IPS DF 4.7 (cell line): ENCODE measurements at regions not wholly inside any gene's neighbourhood (a gene's known extent, or its start where the extent isn't known, plus 50 kb on each side); places are given as distances from the start of the nearest gene placed in this dataset.
"Not testable (repeated sequence)": the region's sequence is repeated elsewhere in the genome, so short reads cannot be mapped to it uniquely, and the experiment has no call there.

Experiments used
- DNase-seq: peaks from one replicate; pipeline ENCODE4 v3.0.0-alpha.2; 2013; ENCODE audit warnings: low spot score; ENCODE audit errors: extremely low read depth

GRCh38 chr6:132058975-132059374 is 107.8 kb upstream of the CCN2 start:
- no peak for DNase-seq

GRCh38 chr6:132054525-132054924 is 103.4 kb upstream of the CCN2 start:
- no peak for DNase-seq

- DNase-seq, result no peak
Observed at GRCh38 chr6:132053511-132053910, 102.3 kb upstream of the CCN2 start.

- no peak for DNase-seq
Observed at GRCh38 chr6:132052096-132052495, 100.9 kb upstream of the CCN2 start.

DNA sequence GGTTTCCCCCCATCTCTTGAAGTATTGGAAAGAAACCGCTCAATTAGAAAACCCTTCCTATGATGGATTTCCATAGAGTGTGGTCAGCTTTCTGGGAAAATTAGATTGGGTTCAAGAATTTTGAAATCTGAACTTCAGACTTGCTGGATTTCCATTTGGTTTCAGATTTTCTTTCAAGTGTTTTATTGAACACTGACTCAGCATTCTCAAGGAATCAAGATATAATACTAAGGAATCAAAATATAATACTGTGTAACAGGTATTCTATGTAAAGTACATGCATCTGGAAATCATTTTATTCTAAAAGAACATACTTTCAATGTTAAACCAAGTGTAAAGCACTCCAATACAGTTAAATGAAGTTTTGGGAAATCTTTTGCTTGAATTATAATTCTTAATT is 94.7 kb upstream of the CCN2 start:
- DNase-seq, result no peak

DNA sequence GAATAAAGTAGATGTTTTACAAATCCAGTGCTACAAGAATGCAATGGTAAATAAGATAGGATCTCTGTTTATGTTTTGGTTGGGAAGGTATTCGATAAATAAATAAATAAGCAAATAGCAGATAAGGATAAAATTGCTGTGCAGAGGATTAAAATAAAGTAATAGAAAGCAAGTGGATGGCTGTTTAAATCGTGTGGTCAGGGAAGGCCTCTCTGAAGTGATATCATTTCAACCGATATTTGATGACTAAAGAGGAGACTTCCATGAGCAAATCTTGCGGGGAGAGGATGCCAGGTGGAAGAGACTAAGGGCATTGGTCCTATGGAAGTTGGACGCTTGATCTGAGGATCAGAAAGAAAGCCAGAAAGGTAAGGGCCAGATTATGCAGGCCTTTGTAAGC is 92.0 kb upstream of the CCN2 start:
- no peak for DNase-seq

DNA sequence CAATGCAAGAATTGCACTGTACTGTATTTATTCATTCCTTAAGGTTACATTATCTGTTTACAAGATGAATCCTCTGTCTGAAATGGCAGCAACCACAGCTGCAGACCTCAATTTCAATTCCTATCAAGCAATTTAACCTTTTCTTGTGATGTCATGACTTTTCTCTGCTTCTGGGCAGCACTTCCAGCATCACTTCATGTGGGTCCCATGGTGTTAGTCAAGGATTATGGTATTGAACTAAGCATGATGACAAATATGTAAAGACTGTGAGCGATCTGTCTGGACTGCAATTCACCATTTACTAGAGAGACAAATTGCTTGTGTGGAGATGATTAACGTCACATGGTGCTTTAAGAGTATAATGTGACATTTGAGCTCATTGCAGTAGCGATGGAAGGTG is 90.5 kb upstream of the CCN2 start:
- DNase-seq, result no peak

GRCh38 chr6:132028029-132028428 is 76.9 kb upstream of the CCN2 start:
- no peak for DNase-seq

DNA sequence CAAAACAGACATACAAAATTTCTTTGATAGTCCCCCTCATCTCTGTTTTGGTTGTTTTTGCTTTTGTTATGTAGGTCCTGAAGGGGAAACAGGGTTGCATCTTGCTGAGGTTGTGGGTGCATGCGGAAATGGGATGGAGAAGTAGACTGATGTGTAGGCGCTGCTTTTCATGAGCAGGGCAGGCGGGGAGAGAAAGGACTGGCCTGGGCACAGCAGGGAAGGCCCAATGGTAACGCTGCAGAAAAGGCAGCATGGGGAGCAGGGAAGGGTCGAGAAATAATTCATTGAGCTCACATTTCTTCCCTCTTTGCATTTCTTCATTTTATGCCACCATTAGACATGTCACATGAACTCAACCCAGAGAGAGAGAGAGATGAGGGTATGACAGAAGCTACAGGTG is 74.3 kb upstream of the CCN2 start:
- DNase-seq, result no peak

GRCh38 chr6:132023490-132023889 is 72.3 kb upstream of the CCN2 start:
- DNase-seq, result no peak

GRCh38 chr6:132021552-132022375 is 70.6 kb upstream of the CCN2 start:
- DNase-seq, result no peak

DNA sequence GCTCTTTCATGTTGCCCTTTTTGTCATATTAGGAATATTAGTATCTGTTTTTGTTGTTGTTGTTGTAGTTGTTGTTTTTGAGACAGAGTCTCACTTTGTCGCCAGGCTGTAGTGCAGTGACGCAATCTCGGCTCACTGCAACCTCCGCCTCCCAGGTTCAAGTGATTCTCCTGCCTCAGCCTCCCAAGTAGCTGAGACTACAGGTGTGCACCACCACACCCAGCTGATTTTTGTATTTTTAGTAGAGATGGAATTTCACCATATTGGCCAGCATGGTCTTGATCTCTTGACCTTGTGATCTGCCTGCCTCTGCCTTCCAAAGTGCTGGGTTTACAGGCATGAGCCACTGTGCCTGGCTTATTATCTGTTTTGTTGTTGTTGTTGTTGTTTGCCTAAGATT is 69.7 kb upstream of the CCN2 start:
- not testable (repeated sequence) for DNase-seq

GRCh38 chr6:132020138-132020581 is 69.0 kb upstream of the CCN2 start:
- DNase-seq, result no peak

DNA sequence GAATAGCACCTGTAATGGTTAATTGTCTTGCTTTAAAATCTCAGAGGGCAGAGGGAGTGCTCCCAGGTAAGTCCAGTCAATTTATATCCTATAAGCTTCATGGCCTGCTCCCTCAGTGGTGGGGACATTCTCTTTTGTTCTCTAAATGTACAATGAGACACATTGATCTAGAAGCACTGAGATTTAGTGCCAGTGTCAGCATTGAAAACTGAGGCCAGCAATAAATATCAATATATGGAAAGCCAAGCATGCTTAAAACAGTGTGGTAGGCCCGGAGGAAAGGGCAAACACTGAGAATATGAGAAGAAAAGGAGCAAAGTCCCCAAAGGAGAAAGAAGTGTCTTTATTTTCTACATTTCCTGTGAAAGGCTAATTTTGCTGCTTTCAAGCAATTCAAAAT is 68.4 kb upstream of the CCN2 start:
- DNase-seq, result no peak

GRCh38 chr6:132017942-132018341 is 66.8 kb upstream of the CCN2 start:
- DNase-seq, result no peak

- DNase-seq, result no peak
Observed at GRCh38 chr6:132016396-132016795, 65.2 kb upstream of the CCN2 start.

DNA sequence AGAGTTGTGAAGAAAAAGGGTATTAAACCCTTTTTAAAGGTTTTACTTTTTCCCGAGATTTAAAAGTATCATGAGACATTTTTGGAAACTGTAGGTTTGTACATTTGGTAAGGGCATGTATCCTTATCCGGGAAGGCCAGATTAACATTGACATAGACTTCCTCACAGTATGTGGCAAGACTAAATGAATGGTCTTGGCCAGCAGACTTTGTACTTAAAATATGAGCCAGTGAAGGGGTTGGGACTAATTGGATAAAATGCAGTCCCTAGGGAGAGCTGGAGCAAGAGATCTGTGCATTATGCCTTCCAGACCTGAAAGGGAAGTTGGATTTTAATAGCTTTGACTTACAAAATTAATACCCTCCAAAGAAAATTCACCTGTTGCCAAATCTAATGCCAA is 60.4 kb upstream of the CCN2 start:
- no peak for DNase-seq

DNA sequence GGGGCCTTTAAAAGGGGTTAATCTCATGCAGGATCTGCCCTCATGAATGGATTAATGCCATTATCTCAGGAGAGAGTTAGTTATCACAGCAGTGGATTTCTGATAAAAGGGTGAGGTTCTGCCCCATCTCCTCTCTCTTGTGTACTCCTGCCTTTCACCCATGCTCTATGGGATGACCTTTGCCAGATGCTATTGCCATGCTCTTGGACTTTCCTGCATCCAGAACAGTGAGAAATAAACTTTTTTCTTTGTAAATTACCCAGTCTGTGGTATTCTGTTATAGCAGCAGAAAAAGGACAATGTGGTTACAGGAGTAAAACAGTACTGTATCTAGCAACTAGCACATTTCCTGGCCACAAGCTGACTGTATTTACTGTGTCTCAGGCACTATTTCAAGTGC is 58.0 kb upstream of the CCN2 start:
- no peak for DNase-seq

GRCh38 chr6:132007474-132008190 is 56.5 kb upstream of the CCN2 start:
- DNase-seq, result no peak

GRCh38 chr6:132005178-132005577 is 54.0 kb upstream of the CCN2 start:
- no peak for DNase-seq

- no peak for DNase-seq
Observed at GRCh38 chr6:132004668-132005067, 53.5 kb upstream of the CCN2 start.

- DNase-seq, result no peak
Observed at GRCh38 chr6:132003516-132004178, 52.5 kb upstream of the CCN2 start.
